ES-I3 (cell line): ENCODE measurements at regions not wholly inside any gene's neighbourhood (a gene's known extent, or its start where the extent isn't known, plus 50 kb on each side); places are given as distances from the start of the nearest gene placed in this dataset.

ENCODE experiments used
- H3K36me3 ChIP-seq: 2 replicates; pipeline ENCODE4 v1.6.1; 2013; ENCODE audit warnings: mild to moderate bottlenecking, low read length, control low read depth, moderate library complexity; ENCODE audit not compliant: insufficient read depth
- H3K4me1 ChIP-seq: 2 replicates; pipeline ENCODE4 v1.6.1; 2013; ENCODE audit warnings: mild to moderate bottlenecking, control low read depth, low read length; ENCODE audit not compliant: insufficient read depth
- H3K9ac ChIP-seq: 2 replicates; pipeline ENCODE4 v1.6.1; 2013; ENCODE audit warnings: low read depth, mild to moderate bottlenecking, low read length, moderate library complexity
- H3K9me3 ChIP-seq: 2 replicates; pipeline ENCODE4 v1.6.1; 2013; ENCODE audit warnings: mild to moderate bottlenecking, low read length, moderate library complexity; ENCODE audit not compliant: control insufficient read depth, insufficient read depth

GRCh38 chr13:34619326-34619725 lies 322.7 kb upstream of the NBEA start:
- Histone ChIP-seq H3K9ac (no peak overlapping the region), H3K4me1 (peaks cover 5% of the 10 kb centered on the region), H3K9me3 (no peaks in the 10 kb centered on the region), H3K36me3 (no peaks in the 10 kb centered on the region)

GRCh38 chr13:34620074-34620850 lies 321.8 kb upstream of the NBEA start:
- no peaks in the 10 kb centered on the region for H3K36me3 ChIP-seq

GRCh38 chr13:34620862-34621261 lies 321.2 kb upstream of the NBEA start:
- Histone ChIP-seq H3K9me3 (no peaks in the 10 kb centered on the region), H3K9ac (no peak overlapping the region), H3K4me1 (peaks cover 5% of the 10 kb centered on the region), H3K36me3 (no peaks in the 10 kb centered on the region)

More at GRCh38 chr13:34620074-34620850, 321.8 kb upstream of the NBEA start:
- no peak overlapping the region for H3K9ac ChIP-seq
- H3K4me1 ChIP-seq, result peaks cover 5% of the 10 kb centered on the region
- H3K9me3 ChIP-seq, result no peaks in the 10 kb centered on the region

- H3K4me1 ChIP-seq, result no peaks in the 10 kb centered on the region
- no peaks in the 10 kb centered on the region for H3K36me3 ChIP-seq
- no peaks in the 10 kb centered on the region for H3K9me3 ChIP-seq
- H3K9ac ChIP-seq, result no peak overlapping the region
Observed at GRCh38 chr13:34623331-34623730, 318.7 kb upstream of the NBEA start.

- Histone ChIP-seq H3K9me3 (no peaks in the 10 kb centered on the region; the same call in 1 of the 2 replicates), H3K4me1 (no peaks in the 10 kb centered on the region), H3K9ac (no peak overlapping the region), H3K36me3 (no peaks in the 10 kb centered on the region)
Observed at GRCh38 chr13:34627509-34628208, 314.4 kb upstream of the NBEA start.

- Histone ChIP-seq H3K36me3 (no peaks in the 10 kb centered on the region), H3K4me1 (no peaks in the 10 kb centered on the region), H3K9me3 (no peaks in the 10 kb centered on the region; the same call in 1 of the 2 replicates), H3K9ac (no peak overlapping the region)
Observed at GRCh38 chr13:34628209-34628682, 313.8 kb upstream of the NBEA start.

GRCh38 chr13:34634448-34634847 lies 307.6 kb upstream of the NBEA start:
- no peaks in the 10 kb centered on the region for H3K4me1 ChIP-seq
- H3K9ac ChIP-seq, result no peak overlapping the region
- H3K9me3 ChIP-seq, result no peaks in the 10 kb centered on the region; the same call in 1 of the 2 replicates
- H3K36me3 ChIP-seq, result no peaks in the 10 kb centered on the region

GRCh38 chr13:34637138-34637537 lies 304.9 kb upstream of the NBEA start:
- Histone ChIP-seq H3K9me3 (no peaks in the 10 kb centered on the region; the same call in 1 of the 2 replicates), H3K4me1 (0 out of 2 replicates have a peak, but pooled peaks cover 4% of the 10 kb centered on the region), H3K9ac (no peak overlapping the region), H3K36me3 (no peaks in the 10 kb centered on the region)

GRCh38 chr13:34637636-34638035 lies 304.4 kb upstream of the NBEA start:
- Histone ChIP-seq H3K36me3 (no peaks in the 10 kb centered on the region), H3K4me1 (0 out of 2 replicates have a peak, but pooled peaks cover 4% of the 10 kb centered on the region), H3K9me3 (no peaks in the 10 kb centered on the region), H3K9ac (no peak overlapping the region)

GRCh38 chr13:34638897-34639296 lies 303.2 kb upstream of the NBEA start:
- Histone ChIP-seq H3K36me3 (no peaks in the 10 kb centered on the region), H3K9ac (no peak overlapping the region), H3K9me3 (no peaks in the 10 kb centered on the region)

GRCh38 chr13:34640179-34640992 lies 301.7 kb upstream of the NBEA start:
- Histone ChIP-seq H3K9me3 (no peaks in the 10 kb centered on the region), H3K9ac (no peak overlapping the region), H3K36me3 (no peaks in the 10 kb centered on the region), H3K4me1 (0 out of 2 replicates have a peak, but pooled peaks cover 4% of the 10 kb centered on the region)

More at GRCh38 chr13:34638897-34639296, 303.2 kb upstream of the NBEA start:
- 0 out of 2 replicates have a peak, but pooled peaks cover 4% of the 10 kb centered on the region for H3K4me1 ChIP-seq

- 0 out of 2 replicates have a peak, but pooled peaks cover 4% of the 10 kb centered on the region for H3K4me1 ChIP-seq
Observed at GRCh38 chr13:34640993-34641330, 301.1 kb upstream of the NBEA start.

GRCh38 chr13:34647379-34648150 lies 294.5 kb upstream of the NBEA start:
- no peak overlapping the region for H3K9ac ChIP-seq
- H3K36me3 ChIP-seq, result no peaks in the 10 kb centered on the region
- H3K4me1 ChIP-seq, result no peaks in the 10 kb centered on the region
- H3K9me3 ChIP-seq, result no peaks in the 10 kb centered on the region

More at GRCh38 chr13:34640993-34641330, 301.1 kb upstream of the NBEA start:
- Histone ChIP-seq H3K36me3 (no peaks in the 10 kb centered on the region), H3K9me3 (no peaks in the 10 kb centered on the region), H3K9ac (no peak overlapping the region)
